Daoy (cell line): ENCODE measurements at regions not wholly inside any gene's neighbourhood (a gene's known extent, or its start where the extent isn't known, plus 50 kb on each side); places are given as distances from the start of the nearest gene placed in this dataset.

Experiments
- DNase-seq: peaks from one replicate; pipeline ENCODE4 v3.0.0-alpha.2; 2015; ENCODE audit warnings: low read depth

- peak; percentile 75 for DNase-seq
These were observed 59.6 kb upstream of the C1orf87 start for GRCh38 chr1:60133000-60133673.

DNA sequence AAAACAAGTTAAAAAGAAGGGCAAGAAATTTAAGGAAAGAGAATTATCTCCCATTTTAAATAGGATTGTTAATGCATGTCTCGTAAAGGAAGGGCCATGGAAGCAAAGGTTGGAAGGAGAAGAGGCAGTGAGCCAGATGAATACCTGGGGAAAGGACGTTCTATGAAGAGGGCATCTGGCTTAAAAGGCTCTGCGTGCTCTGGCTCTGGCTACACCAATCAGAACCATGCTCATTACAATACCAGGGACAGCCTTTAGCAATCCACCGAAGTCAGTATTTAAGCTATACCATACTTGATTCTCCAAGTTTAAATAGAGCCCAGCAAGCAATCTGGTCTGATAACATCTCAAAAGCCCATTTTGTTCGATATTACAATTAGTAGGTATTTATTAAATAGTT, 58.5 kb upstream of the C1orf87 start:
- DNase-seq = no peak

GRCh38 chr1:60130703-60131102, 57.1 kb upstream of the C1orf87 start:
- DNase-seq = peak; percentile 9

DNA sequence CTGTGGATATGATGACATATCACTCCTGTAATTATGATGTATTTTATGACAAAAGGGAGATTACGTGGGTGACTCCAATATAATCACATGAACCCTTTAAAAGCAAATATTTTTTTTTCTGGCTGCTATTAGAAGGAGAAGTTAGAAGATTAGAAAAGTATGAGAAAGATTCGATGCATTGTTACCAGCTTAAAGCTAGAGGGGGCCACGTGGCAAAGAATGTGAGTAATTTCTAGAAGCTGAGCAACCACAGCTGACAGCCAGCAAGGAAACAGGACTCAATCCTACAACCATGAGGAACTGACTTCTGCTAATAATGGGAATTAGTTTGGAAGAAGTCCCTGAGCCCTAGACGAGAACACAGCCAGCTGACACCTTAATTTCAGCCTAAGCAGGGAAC, 56.3 kb upstream of the C1orf87 start:
- DNase-seq = no peak

DNA sequence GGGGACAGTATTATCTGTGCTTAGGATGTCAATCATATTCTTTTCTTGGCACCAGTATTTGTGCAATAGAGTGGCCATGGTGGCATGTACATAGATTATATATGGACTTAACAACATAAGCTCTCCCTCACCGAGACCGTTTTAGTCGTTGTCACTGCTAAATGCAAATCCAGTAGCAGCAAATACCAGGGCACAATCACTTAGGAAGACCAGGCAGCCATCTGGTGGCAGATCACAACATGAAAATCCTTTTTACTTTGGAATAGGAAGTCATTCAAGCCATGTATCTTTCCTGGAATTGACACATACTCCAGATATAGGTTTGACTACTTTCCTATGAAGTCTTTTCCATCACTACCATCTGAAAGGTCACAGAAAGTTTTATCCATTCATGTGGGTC, 53.2 kb upstream of the C1orf87 start:
- DNase-seq = no peak
